GM12865 (cell line): ENCODE measurements at regions not wholly inside any gene's neighbourhood (a gene's known extent, or its start where the extent isn't known, plus 50 kb on each side); places are given as distances from the start of the nearest gene placed in this dataset.

Experiments
- DNase-seq: peaks from one replicate; pipeline ENCODE4 v3.0.0; 2010; ENCODE audit warnings: low read depth
- H3K4me3 ChIP-seq: 2 replicates; pipeline ENCODE4 v1.5.1; 2011; ENCODE audit warnings: mild to moderate bottlenecking, low read depth, low read length, control low read depth
- TF ChIP-seq, protein P1 (sequence below): IDR thresholded peaks from 2 replicates; pipeline ENCODE4 v1.5.1; 2011; ENCODE audit warnings: low read length, control low read depth, low read depth, inconsistent platforms; ENCODE audit not compliant: insufficient read depth; ENCODE audit errors: missing control alignments

DNA sequence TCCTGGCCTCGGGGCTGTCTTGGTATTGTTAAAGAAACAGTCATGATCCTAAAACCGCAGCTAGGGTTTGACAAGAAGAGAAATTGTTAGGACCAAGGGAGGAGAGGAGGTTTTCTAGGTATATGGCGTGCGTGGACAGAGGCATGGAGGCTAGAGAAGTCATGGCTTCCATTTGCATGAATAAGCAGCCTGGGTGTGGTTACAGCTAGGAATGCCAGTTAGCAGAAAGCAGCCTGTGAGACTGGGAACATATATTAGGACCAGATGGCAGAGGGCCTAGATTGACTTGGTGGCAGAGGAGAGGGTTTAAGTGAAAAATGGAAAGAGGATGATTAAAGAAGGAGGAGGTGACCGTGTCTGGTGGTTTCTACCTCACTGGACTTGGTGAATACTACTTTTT lies 573.6 kb upstream of the ARRDC4 start:
- TF ChIP-seq, protein P1, sequence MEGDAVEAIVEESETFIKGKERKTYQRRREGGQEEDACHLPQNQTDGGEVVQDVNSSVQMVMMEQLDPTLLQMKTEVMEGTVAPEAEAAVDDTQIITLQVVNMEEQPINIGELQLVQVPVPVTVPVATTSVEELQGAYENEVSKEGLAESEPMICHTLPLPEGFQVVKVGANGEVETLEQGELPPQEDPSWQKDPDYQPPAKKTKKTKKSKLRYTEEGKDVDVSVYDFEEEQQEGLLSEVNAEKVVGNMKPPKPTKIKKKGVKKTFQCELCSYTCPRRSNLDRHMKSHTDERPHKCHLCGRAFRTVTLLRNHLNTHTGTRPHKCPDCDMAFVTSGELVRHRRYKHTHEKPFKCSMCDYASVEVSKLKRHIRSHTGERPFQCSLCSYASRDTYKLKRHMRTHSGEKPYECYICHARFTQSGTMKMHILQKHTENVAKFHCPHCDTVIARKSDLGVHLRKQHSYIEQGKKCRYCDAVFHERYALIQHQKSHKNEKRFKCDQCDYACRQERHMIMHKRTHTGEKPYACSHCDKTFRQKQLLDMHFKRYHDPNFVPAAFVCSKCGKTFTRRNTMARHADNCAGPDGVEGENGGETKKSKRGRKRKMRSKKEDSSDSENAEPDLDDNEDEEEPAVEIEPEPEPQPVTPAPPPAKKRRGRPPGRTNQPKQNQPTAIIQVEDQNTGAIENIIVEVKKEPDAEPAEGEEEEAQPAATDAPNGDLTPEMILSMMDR = no peak
- H3K4me3 ChIP-seq = no peak overlapping the region
- no peak for DNase-seq

DNA sequence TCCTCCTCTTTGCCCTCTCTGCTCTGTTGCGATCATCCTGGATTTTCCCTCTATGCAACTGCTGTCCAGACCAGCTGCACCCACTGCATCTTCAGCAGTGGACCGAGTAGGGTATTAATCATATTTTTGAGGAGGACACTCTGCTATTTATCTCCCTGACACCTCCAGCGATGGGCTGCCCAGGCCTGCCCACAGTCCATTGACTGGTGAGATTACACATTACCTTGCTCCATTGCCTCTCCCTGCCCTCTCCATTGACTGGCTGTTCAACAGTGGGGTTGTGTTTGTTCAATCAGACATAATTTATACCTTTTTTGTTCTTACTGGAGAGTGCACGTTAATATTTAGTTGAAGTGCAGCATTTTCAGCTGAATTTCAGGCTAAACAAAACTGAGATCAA lies 559.3 kb upstream of the ARRDC4 start:
- TF ChIP-seq, protein P1 = no peak

DNA sequence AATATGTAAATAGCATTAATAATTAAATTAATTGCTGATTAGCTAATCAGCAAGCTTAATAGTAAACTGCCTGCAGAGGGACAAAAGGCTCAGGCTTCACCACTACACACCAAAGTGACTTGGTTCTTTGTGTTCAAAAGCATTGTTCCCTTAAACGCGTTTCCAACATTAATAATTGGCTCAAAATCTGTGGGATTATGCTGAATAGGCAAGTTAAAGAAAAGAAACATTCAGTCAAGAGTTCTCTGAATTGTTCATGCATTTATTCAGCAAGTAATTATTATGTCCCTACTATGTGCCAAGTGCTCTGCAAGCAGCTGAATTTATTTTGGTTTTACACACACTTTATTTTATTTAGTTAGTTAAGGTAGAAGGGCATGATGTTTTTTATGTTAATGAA lies 558.5 kb upstream of the ARRDC4 start:
- H3K4me3 ChIP-seq = no peak overlapping the region
- DNase-seq = no peak
- TF ChIP-seq, protein P1 = no peak

More for the DNA sequence above, 559.3 kb upstream of the ARRDC4 start:
- H3K4me3 ChIP-seq = no peak overlapping the region
- no peak for DNase-seq

DNA sequence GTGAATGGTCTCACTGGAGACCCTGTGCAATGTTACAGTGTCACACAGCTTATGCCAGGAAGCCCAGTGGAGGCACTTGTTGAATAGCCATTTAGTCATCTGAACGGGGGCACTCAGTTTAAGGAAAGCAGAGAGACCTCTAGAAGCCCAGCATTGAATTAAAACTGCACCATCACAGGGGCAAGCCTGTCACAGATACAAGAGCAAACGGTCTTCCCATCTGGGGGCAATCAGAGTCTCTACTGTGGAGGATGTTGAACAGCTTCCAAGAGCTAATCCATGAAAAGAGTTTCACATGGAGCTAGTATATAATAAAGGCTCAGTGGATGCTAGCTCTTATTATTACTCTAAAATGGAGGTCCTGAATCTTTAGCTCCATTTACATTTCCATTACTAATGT lies 553.7 kb upstream of the ARRDC4 start:
- H3K4me3 ChIP-seq = no peak overlapping the region
- TF ChIP-seq, protein P1 = no peak
- DNase-seq = no peak

DNA sequence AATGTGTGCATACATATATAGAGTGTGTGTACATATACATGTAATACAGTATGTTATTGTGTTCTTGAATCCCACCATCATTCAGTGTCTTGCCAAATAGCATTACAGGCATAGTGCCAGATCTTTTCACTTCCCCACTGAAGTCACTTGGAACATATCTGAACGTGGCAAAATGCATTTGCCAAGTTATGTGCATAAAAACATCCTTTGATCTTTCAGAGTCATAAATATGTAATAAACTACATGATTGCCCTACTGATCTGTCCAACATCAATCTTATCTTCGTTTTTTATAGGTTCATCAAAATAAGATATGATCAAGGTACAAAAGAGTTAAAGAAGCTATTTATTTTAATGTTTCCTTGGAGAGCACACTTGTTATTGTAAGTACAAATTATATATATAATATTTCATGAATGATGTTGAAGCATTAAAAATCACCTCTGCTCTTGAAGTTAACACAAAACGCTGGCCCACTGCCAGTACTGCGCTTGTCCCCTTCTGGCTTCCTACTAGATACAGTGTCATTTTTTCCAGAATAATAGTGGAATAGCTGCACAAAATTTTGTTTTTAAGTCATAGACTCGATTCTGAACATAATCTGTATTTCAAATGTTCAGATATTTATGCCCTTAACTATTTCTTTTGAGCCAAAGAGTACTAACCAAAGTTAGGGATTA lies 549.5 kb upstream of the ARRDC4 start:
- TF ChIP-seq, protein P1 = no peak
- H3K4me3 ChIP-seq = no peak overlapping the region
- no peak for DNase-seq

DNA sequence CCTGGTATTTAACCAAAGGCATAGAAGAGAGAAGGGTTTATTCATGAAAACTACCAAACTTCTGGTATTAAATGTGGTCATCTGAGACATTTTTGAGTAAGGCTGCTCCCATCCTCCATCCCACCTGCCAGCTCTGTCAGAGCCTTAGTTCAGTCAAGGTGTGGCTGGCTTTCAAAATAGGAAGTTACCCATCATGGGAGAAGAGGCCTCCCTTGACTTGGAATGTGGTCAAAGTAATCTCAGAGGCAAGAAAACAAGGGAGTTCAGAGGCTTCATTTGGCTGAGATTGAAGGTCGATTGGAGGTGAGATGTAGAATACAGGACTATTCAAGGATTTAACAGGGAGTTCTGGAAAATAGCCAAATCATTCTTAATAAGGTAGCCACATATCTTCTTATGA lies 540.4 kb upstream of the ARRDC4 start:
- no peak for DNase-seq
- H3K4me3 ChIP-seq = no peak overlapping the region
- TF ChIP-seq, protein P1 = no peak

DNA sequence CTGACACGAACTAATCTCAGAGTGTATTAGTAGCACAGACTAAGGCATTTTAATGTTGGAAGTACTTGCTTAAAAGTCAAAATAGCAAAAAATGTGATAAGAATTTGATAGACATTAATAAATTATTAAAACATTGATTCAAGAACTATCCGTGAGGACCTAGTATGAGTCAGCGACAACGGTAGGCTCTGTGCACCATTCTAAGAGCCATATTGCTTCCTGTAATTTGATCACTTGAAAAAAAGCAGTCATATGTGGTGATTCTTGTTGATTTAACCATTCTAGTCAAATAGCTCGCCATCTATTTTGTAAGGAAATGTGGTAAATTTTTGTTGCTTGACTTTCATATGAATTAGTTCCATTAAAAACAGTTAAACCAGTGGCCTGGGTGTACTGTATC lies 534.9 kb upstream of the ARRDC4 start:
- TF ChIP-seq, protein P1 = no peak
- H3K4me3 ChIP-seq = no peak overlapping the region
- DNase-seq = no peak
